DOHH2 (cell line): ENCODE measurements at regions not wholly inside any gene's neighbourhood (a gene's known extent, or its start where the extent isn't known, plus 50 kb on each side); places are given as distances from the start of the nearest gene placed in this dataset.

Source experiments
- CTCF ChIP-seq: fragments of 200-600 bp; sonication (generic); IDR thresholded peaks from one replicate; pipeline ENCODE4 v1.5.1; 2014; ENCODE audit warnings: antibody characterized with exemption, mild to moderate bottlenecking, low read depth, low read length; ENCODE audit not compliant: poor library complexity, severe bottlenecking
- EZH2phosphoT487 ChIP-seq: fragments of 200-600 bp; sonication (generic); IDR thresholded peaks from 2 replicates; pipeline ENCODE4 v1.6.1; 2017; ENCODE audit warnings: borderline replicate concordance, mild to moderate bottlenecking, antibody characterized with exemption, low read length, moderate library complexity, mixed read lengths

- no peak for TF ChIP-seq CTCF
- TF ChIP-seq EZH2phosphoT487 = no peak
These were observed 284.9 kb upstream of the VWC2 start for GRCh38 chr7:49488573-49488972.
